ENCODE measurements at regions not wholly inside any gene's neighbourhood (a gene's known extent, or its start where the extent isn't known, plus 50 kb on each side); places are given as distances from the start of the nearest gene placed in this dataset.

DNA sequence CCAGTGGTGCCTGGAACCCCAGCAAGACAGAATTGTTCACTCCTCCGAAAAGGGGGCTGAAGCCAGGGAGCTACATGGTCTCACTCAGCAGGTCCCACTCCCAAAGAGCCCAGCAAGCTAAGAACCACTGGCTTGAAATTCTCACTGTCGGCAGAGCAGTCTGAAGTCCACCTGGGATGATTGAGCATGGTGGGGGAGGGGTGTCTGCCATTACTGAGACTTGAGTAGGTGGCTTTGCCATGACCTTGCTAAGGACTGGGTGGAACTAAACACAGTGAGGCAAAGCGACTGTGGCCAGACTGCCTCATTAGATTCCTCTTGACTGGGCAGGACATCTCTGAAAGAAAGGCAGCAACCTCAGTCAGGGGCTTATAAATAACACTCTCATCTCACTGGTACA is 122.6 kb upstream of the ZC4H2 start (continued):
- no peak for TF ChIP-seq MAX (IDR thresholded peaks at IDR 0.05)
- no peak for TF ChIP-seq ZNF274 (IDR thresholded peaks at IDR 0.05; ENCODE audit: borderline replicate concordance, extremely low read depth, low read length)
- no peak for TF ChIP-seq CREB1 (IDR thresholded peaks at IDR 0.05)
- TF ChIP-seq HDAC2 (IDR thresholded peaks at IDR 0.05; ENCODE audit: borderline replicate concordance in 1 of 2, low read depth in 2 of 2, low read length in 2 of 2) = no peak
- no peak for TF ChIP-seq YY1 (IDR thresholded peaks at IDR 0.05; ENCODE audit: low read depth, low read length)
